HG03025 (cell line): ENCODE measurements at regions not wholly inside any gene's neighbourhood (a gene's known extent, or its start where the extent isn't known, plus 50 kb on each side); places are given as distances from the start of the nearest gene placed in this dataset.

Experiments used
- ATAC-seq: cut with Tn5 transposase; IDR thresholded peaks from one replicate; pipeline ENCODE4 v1.9.1; 2021; ENCODE audit warnings: mild to moderate bottlenecking, moderate library complexity; ENCODE audit not compliant: unreplicated experiment, low FRiP score

GRCh38 chr2:23299476-23300195, 85.3 kb upstream of the KLHL29 start:
- no peak for ATAC-seq

- no peak for ATAC-seq
Observed at GRCh38 chr2:23301136-23301535, 83.8 kb upstream of the KLHL29 start.

- no peak for ATAC-seq
Observed at GRCh38 chr2:23302591-23302990, 82.4 kb upstream of the KLHL29 start.

GRCh38 chr2:23306401-23306800, 78.6 kb upstream of the KLHL29 start:
- ATAC-seq = no peak

GRCh38 chr2:23311186-23311585, 73.8 kb upstream of the KLHL29 start:
- ATAC-seq = no peak

GRCh38 chr2:23312996-23313606, 71.9 kb upstream of the KLHL29 start:
- peak; percentile 53 for ATAC-seq

GRCh38 chr2:23314687-23315086, 70.3 kb upstream of the KLHL29 start:
- ATAC-seq = no peak

GRCh38 chr2:23320058-23320457, 64.9 kb upstream of the KLHL29 start:
- no peak for ATAC-seq

- ATAC-seq = no peak
Observed at GRCh38 chr2:23321751-23322150, 63.2 kb upstream of the KLHL29 start.

GRCh38 chr2:23322567-23323197, 62.3 kb upstream of the KLHL29 start:
- ATAC-seq = no peak

GRCh38 chr2:23323198-23323916, 61.6 kb upstream of the KLHL29 start:
- ATAC-seq = no peak

GRCh38 chr2:23323917-23324680, 60.9 kb upstream of the KLHL29 start:
- ATAC-seq = no peak

- no peak for ATAC-seq
Observed at GRCh38 chr2:23326330-23326729, 58.6 kb upstream of the KLHL29 start.

- ATAC-seq = no peak
Observed at GRCh38 chr2:23327416-23327815, 57.6 kb upstream of the KLHL29 start.

GRCh38 chr2:23327887-23328286, 57.1 kb upstream of the KLHL29 start:
- no peak for ATAC-seq

GRCh38 chr2:23330214-23330613, 54.8 kb upstream of the KLHL29 start:
- ATAC-seq = no peak
